H9 (cell line): ENCODE measurements at regions not wholly inside any gene's neighbourhood (a gene's known extent, or its start where the extent isn't known, plus 50 kb on each side); places are given as distances from the start of the nearest gene placed in this dataset.

Experiments
- DNase-seq: peaks from one replicate; pipeline ENCODE4 v3.0.0-alpha.2; 2017
- H2AFZ ChIP-seq: one replicate; pipeline ENCODE4 v1.6.1; 2013; ENCODE audit warnings: mild to moderate bottlenecking, low read length, control low read depth, moderate library complexity
- H2AK5ac ChIP-seq: 2 replicates; pipeline ENCODE4 v1.6.1; 2013; ENCODE audit warnings: low read length, control low read depth, mixed read lengths; ENCODE audit not compliant: insufficient read length
- H2BK120ac ChIP-seq: one replicate; pipeline ENCODE4 v1.6.1; 2013; ENCODE audit warnings: low read depth, mild to moderate bottlenecking, low read length, control low read depth, inconsistent platforms; ENCODE audit not compliant: poor library complexity, severe bottlenecking
- H2BK12ac ChIP-seq: 2 replicates; pipeline ENCODE4 v1.6.1; 2013; ENCODE audit warnings: low read length, control low read depth, mixed read lengths, low read depth; ENCODE audit not compliant: insufficient read length
- H2BK15ac ChIP-seq: 2 replicates; pipeline ENCODE4 v1.6.1; 2013; ENCODE audit warnings: low read depth, low read length, control low read depth
- H2BK20ac ChIP-seq: one replicate; pipeline ENCODE4 v1.6.1; 2013; ENCODE audit warnings: low read depth, mild to moderate bottlenecking, low read length, control low read depth, inconsistent platforms; ENCODE audit not compliant: poor library complexity, severe bottlenecking
- H2BK5ac ChIP-seq: 2 replicates; pipeline ENCODE4 v1.6.1; 2013; ENCODE audit warnings: low read length, control low read depth, mixed read lengths; ENCODE audit not compliant: insufficient read length
- H3K14ac ChIP-seq: 2 replicates; pipeline ENCODE4 v1.6.1; 2013; ENCODE audit warnings: low read length, control low read depth; ENCODE audit not compliant: insufficient read depth
- H3K18ac ChIP-seq: 2 replicates; pipeline ENCODE4 v1.6.1; 2013; ENCODE audit warnings: low read depth, mild to moderate bottlenecking, mixed read lengths, low read length, control low read depth; ENCODE audit not compliant: insufficient read length
- H3K23ac ChIP-seq: 2 replicates; pipeline ENCODE4 v1.6.1; 2013; ENCODE audit warnings: low read length, control low read depth, mixed read lengths, low read depth; ENCODE audit not compliant: insufficient read length
- H3K23me2 ChIP-seq: 2 replicates; pipeline ENCODE4 v1.6.1; 2013; ENCODE audit warnings: low read depth, mild to moderate bottlenecking, mixed read lengths, low read length, control low read depth; ENCODE audit not compliant: insufficient read length, poor library complexity, severe bottlenecking
- H3K27ac ChIP-seq: 2 replicates; pipeline ENCODE4 v1.5.1; 2013; ENCODE audit warnings: low read length, control low read depth, mixed read lengths, low read depth; ENCODE audit not compliant: insufficient read length
- H3K27me3 ChIP-seq: 2 replicates; pipeline ENCODE4 v1.6.1; 2013; ENCODE audit warnings: low read length, control low read depth, inconsistent platforms; ENCODE audit not compliant: insufficient read depth
- H3K4ac ChIP-seq: 2 replicates; pipeline ENCODE4 v1.6.1; 2013; ENCODE audit warnings: low read depth, mild to moderate bottlenecking, control low read depth, inconsistent platforms, low read length, moderate library complexity
- H3K4me1 ChIP-seq: 2 replicates; pipeline ENCODE4 v1.6.1; 2013; ENCODE audit warnings: low read length, control low read depth, inconsistent platforms; ENCODE audit not compliant: insufficient read depth
- H3K4me2 ChIP-seq: 2 replicates; pipeline ENCODE4 v1.6.1; 2013; ENCODE audit warnings: low read length, control low read depth, mixed read lengths; ENCODE audit not compliant: insufficient read length, insufficient read depth
- H3K56ac ChIP-seq: 2 replicates; pipeline ENCODE4 v1.6.1; 2013; ENCODE audit warnings: low read depth, mild to moderate bottlenecking, mixed read lengths, low read length, control low read depth; ENCODE audit not compliant: insufficient read length
- H3K79me1 ChIP-seq: 2 replicates; pipeline ENCODE4 v1.6.1; 2013; ENCODE audit warnings: low read depth, mild to moderate bottlenecking, moderate library complexity, low read length, control low read depth, inconsistent platforms; ENCODE audit not compliant: insufficient read depth, poor library complexity, severe bottlenecking
- H3K79me2 ChIP-seq: 2 replicates; pipeline ENCODE4 v1.6.1; 2013; ENCODE audit warnings: low read length, control low read depth, inconsistent platforms; ENCODE audit not compliant: insufficient read depth
- H3K9ac ChIP-seq: 2 replicates; pipeline ENCODE4 v1.6.1; 2013; ENCODE audit warnings: low read length, control low read depth, mixed read lengths; ENCODE audit not compliant: insufficient read length; ENCODE audit errors: extremely low read depth
- H3K9me3 ChIP-seq: one replicate; pipeline ENCODE4 v1.6.1; 2013; ENCODE audit warnings: low read depth, low read length, inconsistent platforms; ENCODE audit not compliant: control insufficient read depth
- H3T11ph ChIP-seq: one replicate; pipeline ENCODE4 v1.6.1; 2013; ENCODE audit warnings: mild to moderate bottlenecking, low read length, control low read depth, inconsistent platforms
- H4K20me1 ChIP-seq: one replicate; pipeline ENCODE4 v1.6.1; 2013; ENCODE audit not compliant: control insufficient read depth, insufficient read length, insufficient read depth
- H4K5ac ChIP-seq: 2 replicates; pipeline ENCODE4 v1.6.1; 2013; ENCODE audit warnings: low read depth, mild to moderate bottlenecking, mixed read lengths, low read length, control low read depth; ENCODE audit not compliant: insufficient read length
- H4K8ac ChIP-seq: replicated peaks from 2 replicates; pipeline ENCODE4 v1.6.1; 2013; ENCODE audit warnings: low read length, control low read depth, mixed read lengths, low read depth; ENCODE audit not compliant: insufficient read length
- H4K91ac ChIP-seq: 2 replicates; pipeline ENCODE4 v1.6.1; 2013; ENCODE audit warnings: low read depth, mild to moderate bottlenecking, moderate library complexity, mixed read lengths, low read length, control low read depth; ENCODE audit not compliant: insufficient read length
- H3K27ac Mint-ChIP-seq, 3 experiments: 2 replicates in 2 of 3; 3 replicates in 1 of 3; pipeline ENCODE4 v1.8.0; 2020 to 2021; ENCODE audit warnings: mixed read lengths in 3 of 3, mild to moderate bottlenecking in 1 of 3, moderate library complexity in 1 of 3
- H3K27me3 Mint-ChIP-seq: 2 replicates; pipeline ENCODE4 v1.8.0; 2021; ENCODE audit warnings: low read depth, mild to moderate bottlenecking, moderate library complexity, mixed read lengths
- H3K36me3 Mint-ChIP-seq, 3 experiments: 2 replicates in 2 of 3; 3 replicates in 1 of 3; pipeline ENCODE4 v1.8.0; 2020 to 2021; ENCODE audit warnings: low read depth in 3 of 3, mixed read lengths in 3 of 3; ENCODE audit not compliant: insufficient read depth in 1 of 3
- H3K4me1 Mint-ChIP-seq, 2 experiments: 2 replicates each; pipeline ENCODE4 v1.8.0; 2020; ENCODE audit warnings: mixed read lengths in 2 of 2
- H3K4me3 Mint-ChIP-seq, 2 experiments: 2 replicates in 1 of 2; 3 replicates in 1 of 2; pipeline ENCODE4 v1.8.0; 2020 to 2021; ENCODE audit warnings: mild to moderate bottlenecking in 2 of 2, mixed read lengths in 2 of 2, moderate library complexity in 1 of 2
- H3K9me3 Mint-ChIP-seq, 2 experiments: 2 replicates in 1 of 2; 3 replicates in 1 of 2; pipeline ENCODE4 v1.8.0; 2020; ENCODE audit warnings: mild to moderate bottlenecking in 2 of 2, mixed read lengths in 2 of 2, moderate library complexity in 1 of 2
- CTCF ChIP-seq: fragments of 200-600 bp; sonication (generic); conservative IDR thresholded peaks from 3 replicates; pipeline ENCODE4 v1.8.0; 2021; ENCODE audit warnings: antibody characterized with exemption, mild to moderate bottlenecking
- WGBS: extraction: QIAGEN DNeasy Blood & Tissue Kit; methylation state at CpG from one replicate; pipeline ENCODE4 v1.1.7; 2013; ENCODE audit warnings: missing lambda C conversion rate, low lambda C conversion rate, mixed read lengths; ENCODE audit not compliant: insufficient read length; ENCODE audit errors: extremely low coverage; 5-methylcytosine and 5-hydroxymethylcytosine counted together

- Histone ChIP-seq H4K8ac (no peak overlapping the region), H3K27me3 (no peaks in the 10 kb centered on the region)
- 0 out of 7 replicates have a peak overlapping the region, but pooled peaks of 1 of the 3 experiments have one; percentile 32 for H3K27ac Mint-ChIP-seq
These were observed 127.7 kb upstream of the PLEKHG7 start for GRCh38 chr12:92574911-92575570.

More at GRCh38 chr12:92574911-92575570, 127.7 kb upstream of the PLEKHG7 start:
- no peak overlapping the region for H3K27ac ChIP-seq
- TF ChIP-seq CTCF = no peak
- no peak overlapping the region for H2AK5ac ChIP-seq
- no peak overlapping the region for H3K9ac ChIP-seq
- no peak overlapping the region for H3K23ac ChIP-seq
- Mint-ChIP-seq H3K9me3 (peaks cover 2% of the 10 kb centered on the region in 2 experiments; a peak in 3 of 5 replicates), H3K27me3 (no peaks in the 10 kb centered on the region), H3K4me3 (no peak overlapping the region), H3K4me1 (peaks cover 0 to 4% of the 10 kb centered on the region in 2 experiments; a peak in 1 of 4 replicates), H3K36me3 (peaks cover 0 to 2% (median 0%) of the 10 kb centered on the region in 3 experiments; a peak in 1 of 7 replicates)
- no peak overlapping the region for H2BK5ac ChIP-seq
- H3T11ph ChIP-seq = no peak overlapping the region
- no peak overlapping the region for H3K14ac ChIP-seq
- H3K4ac ChIP-seq = no peak overlapping the region
- H4K5ac ChIP-seq = no peak overlapping the region
- H2AFZ ChIP-seq = no peak overlapping the region
- no peak overlapping the region for H4K91ac ChIP-seq
- H2BK15ac ChIP-seq = no peak overlapping the region
- no peaks in the 10 kb centered on the region for H3K4me1 ChIP-seq
- no peaks in the 10 kb centered on the region for H4K20me1 ChIP-seq
- no peaks in the 10 kb centered on the region for H3K23me2 ChIP-seq
- WGBS = no CpG with 5 or more reads among the region's 6 CpGs
- no peak overlapping the region for H2BK20ac ChIP-seq
- H2BK12ac ChIP-seq = no peak overlapping the region
- H3K79me2 ChIP-seq = no peaks in the 10 kb centered on the region
- H3K56ac ChIP-seq = no peak overlapping the region
- no peaks in the 10 kb centered on the region for H3K79me1 ChIP-seq
- no peak overlapping the region for H3K4me2 ChIP-seq
- H2BK120ac ChIP-seq = no peak overlapping the region
- H3K18ac ChIP-seq = no peak overlapping the region
- DNase-seq = no peak
- no peaks in the 10 kb centered on the region for H3K9me3 ChIP-seq
